ENCODE measurements at regions not wholly inside any gene's neighbourhood (a gene's known extent, or its start where the extent isn't known, plus 50 kb on each side); places are given as distances from the start of the nearest gene placed in this dataset.

DNA sequence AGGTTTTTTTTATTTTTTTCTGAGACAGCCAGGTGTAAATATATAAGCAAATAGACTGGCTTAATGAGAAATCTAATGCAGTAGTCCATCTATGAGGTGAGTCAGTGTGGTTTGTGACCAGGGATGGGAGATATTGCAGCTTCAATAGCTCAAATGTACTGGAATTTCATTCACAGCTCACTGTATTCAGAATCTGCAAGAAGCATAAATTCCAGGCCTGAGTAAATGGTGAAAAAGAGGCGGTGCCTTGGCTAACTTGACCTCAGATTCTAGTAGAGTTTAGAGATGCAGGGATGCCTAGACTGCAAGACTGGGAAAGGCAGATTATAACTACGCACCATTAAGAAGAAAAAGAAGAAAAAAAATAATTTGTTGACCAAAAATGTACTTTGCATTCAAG, 151.9 kb upstream of the SMC2 start:
- Mint-ChIP-seq H3K27me3 (ENCODE audit: low read depth) (peaks cover 6% of the 10 kb centered on the region), H3K27ac (ENCODE audit: unreplicated experiment) (no peak overlapping the region), H3K9me3 (no peaks in the 10 kb centered on the region), H3K4me3 (no peak overlapping the region), H3K36me3 (ENCODE audit: low read depth) (no peaks in the 10 kb centered on the region), H3K4me1 (no peaks in the 10 kb centered on the region)
- no peak for DNase-seq (ENCODE audit: low read depth, low spot score)
- TF ChIP-seq, protein P1, sequence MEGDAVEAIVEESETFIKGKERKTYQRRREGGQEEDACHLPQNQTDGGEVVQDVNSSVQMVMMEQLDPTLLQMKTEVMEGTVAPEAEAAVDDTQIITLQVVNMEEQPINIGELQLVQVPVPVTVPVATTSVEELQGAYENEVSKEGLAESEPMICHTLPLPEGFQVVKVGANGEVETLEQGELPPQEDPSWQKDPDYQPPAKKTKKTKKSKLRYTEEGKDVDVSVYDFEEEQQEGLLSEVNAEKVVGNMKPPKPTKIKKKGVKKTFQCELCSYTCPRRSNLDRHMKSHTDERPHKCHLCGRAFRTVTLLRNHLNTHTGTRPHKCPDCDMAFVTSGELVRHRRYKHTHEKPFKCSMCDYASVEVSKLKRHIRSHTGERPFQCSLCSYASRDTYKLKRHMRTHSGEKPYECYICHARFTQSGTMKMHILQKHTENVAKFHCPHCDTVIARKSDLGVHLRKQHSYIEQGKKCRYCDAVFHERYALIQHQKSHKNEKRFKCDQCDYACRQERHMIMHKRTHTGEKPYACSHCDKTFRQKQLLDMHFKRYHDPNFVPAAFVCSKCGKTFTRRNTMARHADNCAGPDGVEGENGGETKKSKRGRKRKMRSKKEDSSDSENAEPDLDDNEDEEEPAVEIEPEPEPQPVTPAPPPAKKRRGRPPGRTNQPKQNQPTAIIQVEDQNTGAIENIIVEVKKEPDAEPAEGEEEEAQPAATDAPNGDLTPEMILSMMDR (conservative IDR thresholded peaks at IDR 0.05): no peak

DNA sequence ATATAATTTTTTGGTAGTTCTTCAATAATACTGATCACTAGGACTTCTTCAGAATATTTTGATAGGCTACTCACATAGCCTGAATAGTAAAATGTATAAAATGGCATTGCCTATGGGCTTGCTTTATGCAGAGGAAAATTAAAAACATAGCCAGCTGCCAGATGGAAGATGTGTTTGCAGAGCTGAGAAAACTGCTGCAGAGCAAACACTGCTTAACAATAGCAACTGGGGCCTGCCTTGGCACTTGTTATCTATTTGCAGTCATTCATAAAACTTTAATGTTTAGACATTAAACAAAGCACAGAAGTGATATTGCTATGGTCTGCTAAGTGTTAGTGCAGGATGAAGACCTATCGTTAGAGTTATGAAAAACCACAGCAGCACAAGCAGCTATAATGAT, 151.5 kb upstream of the SMC2 start:
- Mint-ChIP-seq H3K36me3 (ENCODE audit: low read depth) (no peaks in the 10 kb centered on the region), H3K27me3 (ENCODE audit: low read depth) (peaks cover 6% of the 10 kb centered on the region), H3K27ac (ENCODE audit: unreplicated experiment) (no peak overlapping the region), H3K4me3 (no peak overlapping the region), H3K4me1 (no peaks in the 10 kb centered on the region), H3K9me3 (no peaks in the 10 kb centered on the region)
- no peak for DNase-seq (ENCODE audit: low read depth, low spot score)
- TF ChIP-seq, protein P1 (conservative IDR thresholded peaks at IDR 0.05): no peak

DNA sequence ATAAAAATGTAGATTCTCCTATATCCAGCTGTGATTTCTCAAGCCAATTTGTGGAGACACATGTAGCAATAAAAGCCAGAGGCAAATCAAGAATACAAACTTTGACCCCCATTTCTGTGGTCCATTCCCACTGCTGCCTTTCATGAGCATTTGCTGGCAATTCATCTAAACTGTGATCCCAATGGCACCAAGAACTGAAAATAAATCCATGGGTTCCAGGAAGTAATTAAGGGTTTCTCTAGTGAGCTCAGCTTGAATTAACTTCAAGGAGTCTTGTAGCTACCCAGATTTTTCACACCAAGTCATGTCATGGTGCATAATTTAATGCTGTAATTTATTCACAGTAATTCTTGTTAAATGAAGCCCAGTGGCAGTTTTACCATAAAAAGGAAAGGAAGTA, 145.0 kb upstream of the SMC2 start:
- no peak overlapping the region for H3K27ac Mint-ChIP-seq (ENCODE audit: unreplicated experiment)
- H3K27me3 Mint-ChIP-seq (ENCODE audit: low read depth): peaks cover 14% of the 10 kb centered on the region
- TF ChIP-seq, protein P1 (conservative IDR thresholded peaks at IDR 0.05): no peak
- H3K4me3 Mint-ChIP-seq: no peak overlapping the region
- no peaks in the 10 kb centered on the region for H3K36me3 Mint-ChIP-seq (ENCODE audit: low read depth)
- DNase-seq (ENCODE audit: low read depth, low spot score): no peak
- no peaks in the 10 kb centered on the region for H3K4me1 Mint-ChIP-seq
- no peaks in the 10 kb centered on the region for H3K9me3 Mint-ChIP-seq

DNA sequence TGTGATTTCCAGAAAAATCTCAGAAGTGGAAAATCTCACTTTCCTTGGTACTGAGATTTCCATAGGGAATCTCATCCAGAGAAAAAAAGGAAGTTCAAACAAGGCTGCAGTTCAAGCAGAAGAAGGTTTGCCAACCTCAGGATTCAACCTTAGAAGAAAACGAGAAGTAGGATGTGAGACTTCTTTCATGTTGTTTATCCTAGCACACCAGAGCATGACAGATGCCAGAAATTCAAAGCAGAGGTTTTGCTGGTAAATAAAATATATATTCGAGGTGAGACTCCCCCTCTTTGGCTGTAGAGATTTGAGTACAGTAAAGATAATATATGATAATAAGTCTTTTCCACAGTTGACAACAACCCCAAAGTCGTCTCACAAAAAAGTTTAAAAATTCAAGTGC, 116.9 kb upstream of the SMC2 start:
- DNase-seq (ENCODE audit: low read depth, low spot score): no peak
- TF ChIP-seq, protein P1 (conservative IDR thresholded peaks at IDR 0.05): no peak
- Mint-ChIP-seq H3K4me3 (no peak overlapping the region), H3K27me3 (ENCODE audit: low read depth) (peaks cover 3% of the 10 kb centered on the region), H3K27ac (ENCODE audit: unreplicated experiment) (no peak overlapping the region), H3K4me1 (no peaks in the 10 kb centered on the region), H3K9me3 (no peaks in the 10 kb centered on the region), H3K36me3 (ENCODE audit: low read depth) (no peaks in the 10 kb centered on the region)

DNA sequence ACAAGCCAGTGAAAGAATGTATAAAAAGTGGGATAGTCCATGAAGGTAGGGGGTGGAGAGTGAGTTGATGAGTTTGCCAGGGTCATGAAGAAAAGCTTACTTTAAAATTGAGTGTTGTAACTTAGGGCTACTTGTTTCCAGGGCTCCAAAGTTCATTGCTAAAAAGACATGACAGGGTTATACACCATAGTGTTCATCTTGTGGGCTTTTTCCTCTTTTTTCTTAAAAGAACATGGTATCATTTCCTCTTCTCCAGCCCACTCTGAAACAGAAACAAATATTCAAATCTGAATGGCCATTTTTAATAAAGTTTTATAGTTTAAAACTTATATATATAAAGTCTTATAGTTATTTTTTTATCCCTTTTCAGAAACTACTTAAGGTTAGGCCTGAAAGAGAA, 115.7 kb upstream of the SMC2 start:
- no peaks in the 10 kb centered on the region for H3K4me1 Mint-ChIP-seq
- TF ChIP-seq, protein P1 (conservative IDR thresholded peaks at IDR 0.05): no peak
- no peaks in the 10 kb centered on the region for H3K36me3 Mint-ChIP-seq (ENCODE audit: low read depth)
- no peak overlapping the region for H3K27ac Mint-ChIP-seq (ENCODE audit: unreplicated experiment)
- no peak overlapping the region for H3K4me3 Mint-ChIP-seq
- no peaks in the 10 kb centered on the region for H3K9me3 Mint-ChIP-seq
- H3K27me3 Mint-ChIP-seq (ENCODE audit: low read depth): peaks cover 3% of the 10 kb centered on the region
- DNase-seq (ENCODE audit: low read depth, low spot score): no peak

DNA sequence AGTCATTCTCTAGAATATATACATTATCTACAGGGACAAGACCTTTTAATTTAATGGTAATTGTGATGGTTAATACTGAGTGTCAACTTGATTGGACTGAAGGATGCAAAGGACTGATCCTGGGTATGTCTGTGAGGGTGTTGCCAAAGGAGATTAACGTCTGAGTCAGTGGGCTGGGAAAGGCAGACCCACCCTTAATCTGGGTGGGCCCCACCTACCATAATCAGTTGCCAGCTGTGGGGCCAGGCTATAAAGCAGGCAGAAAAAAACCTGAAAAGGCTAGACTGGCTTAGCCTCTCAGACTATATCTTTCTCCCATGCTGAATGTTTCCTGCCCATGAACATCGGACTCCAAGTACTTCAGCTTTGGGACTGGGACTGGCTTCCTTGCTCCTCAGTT, 112.2 kb upstream of the SMC2 start:
- Mint-ChIP-seq H3K4me3 (no peak overlapping the region), H3K27me3 (ENCODE audit: low read depth) (peaks cover 5% of the 10 kb centered on the region), H3K9me3 (no peaks in the 10 kb centered on the region), H3K36me3 (ENCODE audit: low read depth) (no peaks in the 10 kb centered on the region), H3K4me1 (no peaks in the 10 kb centered on the region), H3K27ac (ENCODE audit: unreplicated experiment) (no peak overlapping the region)
- DNase-seq (ENCODE audit: low read depth, low spot score): no peak
- TF ChIP-seq, protein P1 (conservative IDR thresholded peaks at IDR 0.05): no peak
